Loucy (cell line): ENCODE measurements at regions not wholly inside any gene's neighbourhood (a gene's known extent, or its start where the extent isn't known, plus 50 kb on each side); places are given as distances from the start of the nearest gene placed in this dataset.

Experiments used
- H2AFZ ChIP-seq: fragments of 200-600 bp; sonication (generic); 2 replicates; pipeline ENCODE4 v1.6.0; 2016; ENCODE audit warnings: antibody characterized with exemption, mild to moderate bottlenecking, low read length, moderate library complexity
- H3F3A ChIP-seq: fragments of 200-600 bp; 2 replicates; pipeline ENCODE4 v1.6.0; 2016; ENCODE audit warnings: antibody characterized with exemption, low read depth, mild to moderate bottlenecking
- H3K27me3 ChIP-seq: fragments of 200-600 bp; sonication (generic); 2 replicates; pipeline ENCODE4 v1.6.1; 2014; ENCODE audit warnings: low read length, mild to moderate bottlenecking; ENCODE audit not compliant: insufficient read depth, poor library complexity, severe bottlenecking
- H3K36me3 ChIP-seq: fragments of 200-600 bp; sonication (generic); 2 replicates; pipeline ENCODE4 v1.6.1; 2016; ENCODE audit warnings: low read length; ENCODE audit not compliant: insufficient read depth
- H3K4me1 ChIP-seq: fragments of 200-600 bp; sonication (generic); 2 replicates; pipeline ENCODE4 v1.5.1; 2014; ENCODE audit warnings: low read length, mild to moderate bottlenecking; ENCODE audit not compliant: insufficient read depth, poor library complexity, severe bottlenecking
- H3K4me2 ChIP-seq: fragments of 200-600 bp; sonication (generic); 2 replicates; pipeline ENCODE4 v1.6.0; 2014; ENCODE audit warnings: antibody characterized with exemption, low read length, low read depth, mild to moderate bottlenecking; ENCODE audit not compliant: poor library complexity, severe bottlenecking
- H3K4me3 ChIP-seq: fragments of 200-600 bp; sonication (generic); 2 replicates; pipeline ENCODE4 v1.5.1; 2014; ENCODE audit warnings: low read length, mild to moderate bottlenecking, mixed read lengths; ENCODE audit not compliant: poor library complexity, severe bottlenecking
- H3K79me2 ChIP-seq: fragments of 200-600 bp; sonication (generic); 2 replicates; pipeline ENCODE4 v1.6.1; 2014; ENCODE audit warnings: low read length; ENCODE audit not compliant: insufficient read depth
- H3K9ac ChIP-seq: fragments of 200-600 bp; sonication (generic); 2 replicates; pipeline ENCODE4 v1.6.0; 2014; ENCODE audit warnings: mild to moderate bottlenecking, low read depth, low read length, moderate library complexity; ENCODE audit not compliant: poor library complexity, severe bottlenecking
- H3K9me2 ChIP-seq: fragments of 200-600 bp; sonication (generic); replicated peaks from 2 replicates; pipeline ENCODE4 v1.6.1; 2016; ENCODE audit warnings: low read depth, low read length, mixed read lengths
- H3K9me3 ChIP-seq: fragments of 200-600 bp; sonication (generic); 2 replicates; pipeline ENCODE4 v1.6.1; 2014; ENCODE audit warnings: mild to moderate bottlenecking, antibody characterized with exemption, low read length, low read depth; ENCODE audit not compliant: insufficient read depth
- H4K20me1 ChIP-seq: fragments of 200-600 bp; sonication (generic); 2 replicates; pipeline ENCODE4 v1.6.0; 2014; ENCODE audit warnings: antibody characterized with exemption, low read length, mild to moderate bottlenecking; ENCODE audit not compliant: insufficient read depth, poor library complexity, severe bottlenecking
- EZH2phosphoT487 ChIP-seq: fragments of 200-600 bp; IDR thresholded peaks from 2 replicates; pipeline ENCODE4 v1.6.1; 2018; ENCODE audit warnings: antibody characterized with exemption, mild to moderate bottlenecking, moderate library complexity, borderline replicate concordance
- TF ChIP-seq, protein P1 (sequence below): fragments of 200-600 bp; sonication (generic); conservative IDR thresholded peaks from 2 replicates; pipeline ENCODE4 v1.5.1; 2014; ENCODE audit warnings: mild to moderate bottlenecking, antibody characterized with exemption, low read length

DNA sequence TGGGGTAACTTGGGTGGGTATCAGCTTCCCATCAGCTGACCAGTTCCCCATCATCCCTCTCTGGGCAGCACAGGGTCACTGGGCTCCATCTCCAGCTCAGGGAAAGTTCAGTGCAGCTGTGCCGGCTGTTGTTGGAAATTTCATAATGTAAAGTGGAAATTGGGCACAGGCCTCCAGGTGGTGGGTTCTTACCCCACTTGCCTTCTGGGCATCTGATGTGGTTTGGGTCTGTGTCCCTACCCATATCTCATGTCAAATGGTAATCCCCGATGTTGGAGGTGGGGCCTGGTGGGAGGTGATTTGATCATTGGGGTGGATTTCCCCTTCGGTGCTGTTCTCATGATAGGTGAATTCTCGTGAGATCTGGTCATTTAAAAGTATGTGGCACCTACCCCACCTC lies 59.7 kb upstream of the PSEN2 start:
- H3K9ac ChIP-seq, result no peak overlapping the region
- no peaks in the 10 kb centered on the region for H3F3A ChIP-seq
- H3K9me3 ChIP-seq, result no peaks in the 10 kb centered on the region
- H3K9me2 ChIP-seq, result no peaks in the 10 kb centered on the region
- no peaks in the 10 kb centered on the region for H4K20me1 ChIP-seq
- no peak overlapping the region for H3K4me3 ChIP-seq
- TF ChIP-seq, protein P1, sequence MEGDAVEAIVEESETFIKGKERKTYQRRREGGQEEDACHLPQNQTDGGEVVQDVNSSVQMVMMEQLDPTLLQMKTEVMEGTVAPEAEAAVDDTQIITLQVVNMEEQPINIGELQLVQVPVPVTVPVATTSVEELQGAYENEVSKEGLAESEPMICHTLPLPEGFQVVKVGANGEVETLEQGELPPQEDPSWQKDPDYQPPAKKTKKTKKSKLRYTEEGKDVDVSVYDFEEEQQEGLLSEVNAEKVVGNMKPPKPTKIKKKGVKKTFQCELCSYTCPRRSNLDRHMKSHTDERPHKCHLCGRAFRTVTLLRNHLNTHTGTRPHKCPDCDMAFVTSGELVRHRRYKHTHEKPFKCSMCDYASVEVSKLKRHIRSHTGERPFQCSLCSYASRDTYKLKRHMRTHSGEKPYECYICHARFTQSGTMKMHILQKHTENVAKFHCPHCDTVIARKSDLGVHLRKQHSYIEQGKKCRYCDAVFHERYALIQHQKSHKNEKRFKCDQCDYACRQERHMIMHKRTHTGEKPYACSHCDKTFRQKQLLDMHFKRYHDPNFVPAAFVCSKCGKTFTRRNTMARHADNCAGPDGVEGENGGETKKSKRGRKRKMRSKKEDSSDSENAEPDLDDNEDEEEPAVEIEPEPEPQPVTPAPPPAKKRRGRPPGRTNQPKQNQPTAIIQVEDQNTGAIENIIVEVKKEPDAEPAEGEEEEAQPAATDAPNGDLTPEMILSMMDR, result no peak
- no peak for TF ChIP-seq EZH2phosphoT487
- H2AFZ ChIP-seq, result no peak overlapping the region
- H3K36me3 ChIP-seq, result no peaks in the 10 kb centered on the region
- H3K4me2 ChIP-seq, result no peak overlapping the region
- no peaks in the 10 kb centered on the region for H3K79me2 ChIP-seq
- no peaks in the 10 kb centered on the region for H3K27me3 ChIP-seq
- peaks cover 11% of the 10 kb centered on the region for H3K4me1 ChIP-seq

DNA sequence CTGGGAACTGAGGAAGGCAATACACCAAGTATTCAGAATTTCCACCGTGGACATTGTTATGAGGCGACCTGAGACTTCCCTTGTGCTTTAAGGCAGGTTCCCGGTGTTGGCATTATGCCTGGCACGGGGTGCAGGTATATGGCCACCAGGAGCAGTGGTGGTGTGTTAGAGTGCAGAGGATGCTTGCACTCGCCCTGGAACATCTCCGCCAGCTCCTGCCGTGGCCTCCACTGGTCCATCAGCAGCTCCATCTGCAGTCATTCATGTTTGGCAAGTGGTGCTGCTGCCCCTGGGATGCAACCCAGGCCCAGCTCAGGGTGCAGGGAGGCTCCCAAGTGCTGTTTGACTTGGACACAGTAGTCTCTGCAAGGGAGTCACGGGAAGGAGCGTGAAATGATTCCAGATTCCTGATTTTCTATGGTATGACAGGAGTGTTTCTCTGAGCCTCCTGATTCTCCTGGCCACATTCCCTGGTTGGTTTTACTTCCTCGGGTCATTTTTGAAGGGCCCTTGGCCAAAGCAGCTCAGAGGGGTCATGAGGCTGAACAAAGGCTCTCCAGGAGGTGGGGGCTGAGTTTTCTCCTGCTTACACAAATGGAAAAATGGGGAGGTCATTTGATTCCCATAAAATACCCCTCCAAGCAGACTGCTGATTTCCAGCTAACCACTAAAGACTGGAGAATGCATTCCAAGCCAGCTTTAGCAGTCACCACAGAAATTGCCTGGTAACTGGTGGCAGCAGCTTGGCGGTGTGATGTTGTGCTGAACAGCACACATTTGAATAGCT lies 60.4 kb upstream of the PSEN2 start:
- Histone ChIP-seq H3K9me2 (no peaks in the 10 kb centered on the region), H2AFZ (no peak overlapping the region), H3K4me1 (peaks cover 11% of the 10 kb centered on the region), H3K27me3 (no peaks in the 10 kb centered on the region), H3F3A (no peaks in the 10 kb centered on the region), H3K4me3 (no peak overlapping the region), H3K36me3 (no peaks in the 10 kb centered on the region), H3K79me2 (no peaks in the 10 kb centered on the region), H4K20me1 (no peaks in the 10 kb centered on the region), H3K9me3 (no peaks in the 10 kb centered on the region), H3K4me2 (no peak overlapping the region), H3K9ac (no peak overlapping the region)
- TF ChIP-seq, protein P1, result no peak
- no peak for TF ChIP-seq EZH2phosphoT487

DNA sequence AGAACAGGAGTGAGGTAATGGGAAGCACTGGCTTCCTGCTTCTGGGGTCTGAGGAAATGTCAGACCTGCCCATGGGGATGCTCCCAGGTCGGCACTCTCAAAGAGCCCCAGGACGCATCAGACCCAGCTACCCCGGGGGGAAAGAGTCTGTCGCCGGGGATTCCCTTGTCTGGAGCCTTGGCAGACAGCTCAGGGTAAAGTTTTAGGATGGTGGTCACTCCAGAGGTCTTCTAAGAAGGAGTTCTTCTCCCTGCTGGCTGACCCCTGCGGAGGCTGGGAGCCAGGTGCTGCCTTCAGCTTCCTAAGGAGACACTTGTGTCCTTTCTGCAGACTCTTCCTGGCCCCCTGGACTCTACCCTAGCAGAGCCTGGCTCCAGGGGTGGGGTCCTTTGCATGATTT lies 61.9 kb upstream of the PSEN2 start:
- no peaks in the 10 kb centered on the region for H3K27me3 ChIP-seq
- H3K36me3 ChIP-seq, result no peaks in the 10 kb centered on the region
- H3K79me2 ChIP-seq, result no peaks in the 10 kb centered on the region
- H3K9me3 ChIP-seq, result no peaks in the 10 kb centered on the region
- no peak for TF ChIP-seq EZH2phosphoT487
- TF ChIP-seq, protein P1, result no peak
- H3K9me2 ChIP-seq, result no peaks in the 10 kb centered on the region
- no peak overlapping the region for H2AFZ ChIP-seq
- H4K20me1 ChIP-seq, result no peaks in the 10 kb centered on the region
- no peak overlapping the region for H3K4me2 ChIP-seq
- no peak overlapping the region for H3K9ac ChIP-seq
- no peak overlapping the region for H3K4me3 ChIP-seq
- no peaks in the 10 kb centered on the region for H3F3A ChIP-seq
- H3K4me1 ChIP-seq, result peaks cover 11% of the 10 kb centered on the region
